Stimulated activated naive CD8-positive, alpha-beta T cell treated with anti-CD3 and anti-CD28 coated beads, Interleukin-15, Interleukin-2, amounts not matched to agents 100 U/mL and 50 U/mL, for 24 hours (primary cell): ENCODE measurements at regions not wholly inside any gene's neighbourhood (a gene's known extent, or its start where the extent isn't known, plus 50 kb on each side); places are given as distances from the start of the nearest gene placed in this dataset.
"Not testable (repeated sequence)": the region's sequence is repeated elsewhere in the genome, so short reads cannot be mapped to it uniquely, and the experiment has no call there.

Experiments
- ATAC-seq: fragments of 150-1000 bp; cut with Tn5 transposase; one replicate; pipeline ENCODE4 v1.10.0; 2021
- DNase-seq: peaks from one replicate; pipeline ENCODE4 v3.0.0; 2021

DNA sequence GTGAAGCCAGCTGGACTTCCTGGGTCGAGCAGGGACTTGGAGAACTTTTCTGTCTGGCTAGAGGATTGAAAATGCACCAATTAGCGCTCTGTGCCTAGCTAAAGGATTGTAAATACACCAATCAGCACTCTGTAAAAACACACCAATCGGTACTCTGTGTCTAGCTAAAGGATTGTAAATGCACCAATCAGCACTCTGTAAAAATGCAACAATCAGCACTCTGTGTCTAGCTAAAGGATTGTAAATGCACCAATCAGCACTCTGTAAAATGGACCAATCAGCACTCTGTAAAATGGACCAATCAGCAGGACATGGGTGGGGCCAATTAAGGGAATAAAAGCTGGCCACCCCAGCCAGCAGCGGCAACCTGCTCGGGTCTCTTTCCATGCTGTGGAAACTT lies 97.3 kb upstream of the GALNT15 start:
- DNase-seq, ATAC-seq: not testable (repeated sequence)

- not testable (repeated sequence) for ATAC-seq
These were observed 96.8 kb upstream of the GALNT15 start for GRCh38 chr3:16077681-16078080.

DNA sequence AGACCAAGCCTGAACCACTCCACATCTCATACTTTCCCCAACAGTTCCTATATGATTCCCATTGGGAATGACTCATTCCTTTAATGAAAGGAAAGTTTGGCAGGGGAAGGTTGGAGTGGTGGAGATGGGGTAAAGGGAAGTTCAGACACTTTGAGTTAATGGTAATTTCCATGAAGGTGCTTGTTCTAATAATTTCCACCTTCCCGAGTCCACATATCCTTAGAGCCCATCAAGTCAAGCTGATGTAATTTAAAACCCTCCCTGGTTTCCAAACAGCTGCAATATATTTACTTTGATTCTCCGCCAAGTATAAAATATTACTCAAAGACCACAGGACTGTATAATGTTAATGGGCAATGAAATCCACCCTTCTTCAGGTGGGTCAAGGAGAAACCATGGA lies 95.0 kb upstream of the GALNT15 start:
- ATAC-seq, result no peak
- DNase-seq, result no peak

More at GRCh38 chr3:16077681-16078080, 96.8 kb upstream of the GALNT15 start:
- DNase-seq, result not testable (repeated sequence)

- no peak for DNase-seq
- no peak for ATAC-seq
These were observed 92.8 kb upstream of the GALNT15 start for GRCh38 chr3:16081661-16082060.

- ATAC-seq (no peak), DNase-seq (no peak)
These were observed 89.6 kb upstream of the GALNT15 start for GRCh38 chr3:16084887-16085286.

- no peak for ATAC-seq
- DNase-seq, result no peak
These were observed 89.1 kb upstream of the GALNT15 start for GRCh38 chr3:16085410-16085809.

DNA sequence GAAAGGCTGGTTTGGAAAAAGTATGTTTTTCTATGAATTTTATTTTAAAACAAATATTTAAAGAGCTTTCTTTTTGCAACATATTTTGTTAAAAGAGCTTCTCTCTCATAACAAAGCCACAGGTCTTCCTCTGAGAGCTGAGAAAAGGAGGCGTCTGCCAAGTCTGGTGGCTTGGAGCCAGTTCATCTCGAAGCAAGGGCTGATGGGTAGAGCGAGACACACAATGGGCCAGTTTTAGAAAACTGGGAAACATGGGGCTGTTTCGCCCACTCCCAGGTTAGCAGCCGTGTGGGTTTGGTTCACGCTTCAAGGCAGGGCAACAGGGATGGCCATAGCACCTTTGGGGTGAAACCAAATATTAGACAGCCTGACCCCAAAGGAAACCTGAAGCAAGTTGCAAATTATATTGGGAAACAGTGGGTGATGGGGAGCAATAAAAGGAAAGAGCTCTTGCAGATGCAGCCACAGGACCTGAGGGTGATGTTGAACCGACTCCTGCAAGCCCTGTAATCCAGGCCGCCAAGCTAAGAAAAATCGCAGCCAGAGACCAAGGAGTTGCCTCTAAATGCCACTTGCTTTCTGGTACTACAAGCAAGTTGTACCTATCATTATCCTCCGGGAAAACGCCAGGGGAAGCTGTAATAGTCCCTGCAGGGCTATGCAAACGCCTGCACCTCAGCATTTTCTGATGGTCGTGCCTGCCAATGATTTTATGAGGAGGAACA lies 88.4 kb upstream of the GALNT15 start:
- ATAC-seq (no peak), DNase-seq (no peak)

- no peak for ATAC-seq
- DNase-seq, result no peak
These were observed 87.8 kb upstream of the GALNT15 start for GRCh38 chr3:16086690-16087089.

GRCh38 chr3:16088496-16088895 lies 86.0 kb upstream of the GALNT15 start:
- DNase-seq (no peak), ATAC-seq (no peak)

DNA sequence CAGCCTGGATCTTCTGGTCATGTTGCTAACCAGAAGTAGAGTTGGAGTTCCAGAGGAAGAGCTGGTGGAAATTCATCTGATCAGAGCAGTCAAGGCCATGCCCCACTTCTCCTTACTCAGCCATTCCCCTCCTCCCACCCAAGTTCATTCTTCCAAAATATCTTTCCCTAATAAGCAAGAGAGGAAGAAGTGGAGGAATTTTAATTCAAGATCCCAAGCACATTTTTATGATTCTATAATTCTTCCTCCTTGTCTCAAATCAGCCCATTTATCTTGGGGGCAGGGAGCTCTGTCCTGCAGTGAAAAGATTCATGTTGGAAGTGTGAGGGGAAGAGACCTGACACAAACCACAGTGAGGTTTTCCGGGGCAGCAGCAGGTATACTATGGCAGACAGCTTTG lies 85.0 kb upstream of the GALNT15 start:
- ATAC-seq (no peak), DNase-seq (no peak)

DNA sequence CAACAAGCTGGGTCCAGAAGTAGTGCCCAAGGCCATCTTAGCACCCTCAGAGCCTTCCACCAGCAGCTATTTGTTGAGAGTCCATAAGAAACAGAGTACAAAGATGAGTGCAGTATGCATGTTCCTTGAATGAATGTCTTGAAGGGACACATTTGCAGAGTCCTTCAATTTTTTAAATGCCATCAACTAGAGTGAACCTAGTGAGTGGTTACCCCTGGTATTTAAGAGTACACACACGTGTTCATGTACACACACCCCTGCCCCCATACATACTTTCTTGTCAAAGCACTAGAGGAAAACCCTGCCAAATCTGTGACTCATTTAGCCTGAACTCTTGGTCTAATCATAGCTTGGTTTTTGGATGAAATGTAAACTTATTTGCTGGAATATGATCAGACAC lies 84.5 kb upstream of the GALNT15 start:
- no peak for DNase-seq
- no peak for ATAC-seq

DNA sequence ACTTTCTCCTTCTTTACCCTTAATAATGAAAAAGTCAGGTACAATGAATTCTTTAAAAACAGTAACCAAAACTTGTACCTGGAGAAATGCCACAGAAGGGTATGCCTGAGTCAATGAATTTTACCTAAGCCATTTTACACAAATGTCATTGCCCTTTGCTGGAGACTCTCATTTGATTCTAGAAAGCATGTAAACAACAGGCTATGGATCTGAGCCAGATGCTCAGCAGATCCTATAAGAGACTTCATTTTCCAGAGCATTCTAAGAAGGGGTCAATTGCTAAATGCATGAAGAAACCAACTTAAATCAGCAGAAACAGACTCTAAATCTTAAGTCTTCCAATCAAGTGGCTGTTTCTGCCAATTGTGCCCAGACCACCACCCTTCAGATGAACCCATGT lies 83.8 kb upstream of the GALNT15 start:
- DNase-seq (no peak), ATAC-seq (no peak)

GRCh38 chr3:16092923-16093322 lies 81.6 kb upstream of the GALNT15 start:
- DNase-seq (no peak), ATAC-seq (no peak)

- no peak for DNase-seq
- ATAC-seq, result no peak
These were observed 72.9 kb upstream of the GALNT15 start for GRCh38 chr3:16101295-16102186.

- ATAC-seq (no peak), DNase-seq (no peak)
These were observed 72.3 kb upstream of the GALNT15 start for GRCh38 chr3:16102187-16102561.

DNA sequence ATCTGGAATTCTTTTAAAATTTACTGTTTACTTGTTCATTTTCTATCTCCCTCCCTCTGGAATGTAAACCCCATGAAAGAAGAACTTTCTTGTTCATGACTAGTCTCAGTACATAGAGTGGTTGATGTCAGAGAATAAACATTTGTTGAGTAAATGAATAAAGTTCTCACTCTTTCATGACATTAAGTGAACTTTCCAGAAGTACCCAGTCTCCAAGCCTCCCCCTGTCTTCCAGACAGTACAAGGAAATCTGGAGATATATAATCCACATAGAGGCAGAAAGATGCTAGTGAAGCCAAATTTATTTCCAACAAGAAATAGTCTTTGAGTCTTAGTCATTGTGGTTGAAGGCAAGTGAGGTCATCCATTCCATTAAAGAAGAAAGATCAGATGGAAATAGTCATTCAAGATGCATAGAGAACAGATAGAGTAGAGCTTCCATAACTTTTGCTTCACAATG lies 71.5 kb upstream of the GALNT15 start:
- ATAC-seq, result no peak
- DNase-seq, result no peak

- no peak for ATAC-seq
- no peak for DNase-seq
These were observed 71.0 kb upstream of the GALNT15 start for GRCh38 chr3:16103472-16103871.

DNA sequence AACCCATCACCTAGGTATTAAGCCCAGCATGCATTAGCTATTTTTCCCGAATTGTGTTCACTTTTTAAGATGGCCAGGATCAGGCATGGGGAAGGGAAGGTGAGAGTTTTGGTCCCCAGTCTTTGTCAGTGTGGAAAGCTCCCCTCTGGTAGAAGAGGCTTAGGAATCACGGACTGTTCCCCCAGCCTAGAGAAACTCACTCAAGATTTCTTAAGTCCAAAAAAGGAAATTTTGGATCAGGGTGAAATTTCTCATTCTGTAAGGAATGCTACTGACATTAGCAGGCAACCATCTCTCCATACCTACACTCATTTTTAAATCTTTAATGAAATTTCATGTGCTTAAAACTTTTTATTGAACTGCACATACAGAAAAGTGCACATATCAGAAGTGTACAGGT lies 70.3 kb upstream of the GALNT15 start:
- DNase-seq (no peak), ATAC-seq (no peak)

- DNase-seq (no peak), ATAC-seq (no peak)
These were observed 68.4 kb upstream of the GALNT15 start for GRCh38 chr3:16106050-16106449.

DNA sequence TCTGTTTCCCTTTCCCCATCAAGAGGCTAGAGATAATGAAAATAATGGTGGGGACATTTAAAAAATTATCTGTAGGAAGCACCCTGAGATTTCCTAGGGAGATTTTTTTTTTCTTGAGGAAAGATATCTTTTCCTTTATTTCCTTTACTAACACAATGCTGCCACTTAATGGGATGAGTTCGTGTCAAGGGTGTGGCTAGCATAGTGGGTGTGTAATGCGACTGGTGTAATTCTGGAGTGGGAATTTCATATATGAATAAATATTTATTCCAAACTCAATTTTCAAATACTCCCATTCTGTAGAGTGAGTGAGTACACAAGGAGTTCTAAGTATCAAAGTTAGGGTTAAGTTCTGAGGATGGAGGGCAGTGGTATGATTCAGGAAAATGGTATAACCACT lies 66.1 kb upstream of the GALNT15 start:
- ATAC-seq (no peak), DNase-seq (no peak)

DNA sequence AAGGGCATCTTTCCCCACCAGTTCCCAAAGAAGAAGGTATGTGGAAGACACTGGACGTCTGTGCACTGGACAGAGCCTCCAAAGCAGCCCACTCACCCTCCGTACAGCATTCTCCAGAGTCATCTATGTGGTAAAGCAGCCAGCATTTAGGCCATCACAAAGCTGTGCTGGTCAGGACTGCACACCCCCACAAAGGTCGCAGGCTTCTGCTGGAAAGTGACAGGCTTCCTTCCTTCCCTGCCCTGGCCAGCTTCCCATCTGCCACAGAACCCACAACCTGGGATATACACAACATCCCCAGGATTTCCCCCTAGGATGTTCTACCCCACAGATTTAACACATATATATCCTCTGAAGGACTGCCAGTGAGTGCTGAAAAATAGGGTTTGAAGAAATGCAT lies 64.6 kb upstream of the GALNT15 start:
- no peak for ATAC-seq
- no peak for DNase-seq

GRCh38 chr3:16112910-16113504 lies 61.5 kb upstream of the GALNT15 start:
- no peak for DNase-seq
- ATAC-seq, result no peak

GRCh38 chr3:16113704-16114103 lies 60.8 kb upstream of the GALNT15 start:
- ATAC-seq, result peak; percentile 40
- no peak for DNase-seq
